PC-9 (cell line): ENCODE measurements at regions not wholly inside any gene's neighbourhood (a gene's known extent, or its start where the extent isn't known, plus 50 kb on each side); places are given as distances from the start of the nearest gene placed in this dataset.

Experiments
- EZH2 ChIP-seq: fragments of 200-600 bp; sonication (generic); IDR thresholded peaks from 2 replicates; pipeline ENCODE4 v1.8.0; 2017; ENCODE audit warnings: antibody characterized with exemption, low read depth
- TF ChIP-seq, protein P1 (sequence below): fragments of 200-600 bp; sonication (generic); conservative IDR thresholded peaks from 2 replicates; pipeline ENCODE4 v1.6.1; 2017; ENCODE audit warnings: mixed run types, antibody characterized with exemption, mild to moderate bottlenecking, moderate library complexity

DNA sequence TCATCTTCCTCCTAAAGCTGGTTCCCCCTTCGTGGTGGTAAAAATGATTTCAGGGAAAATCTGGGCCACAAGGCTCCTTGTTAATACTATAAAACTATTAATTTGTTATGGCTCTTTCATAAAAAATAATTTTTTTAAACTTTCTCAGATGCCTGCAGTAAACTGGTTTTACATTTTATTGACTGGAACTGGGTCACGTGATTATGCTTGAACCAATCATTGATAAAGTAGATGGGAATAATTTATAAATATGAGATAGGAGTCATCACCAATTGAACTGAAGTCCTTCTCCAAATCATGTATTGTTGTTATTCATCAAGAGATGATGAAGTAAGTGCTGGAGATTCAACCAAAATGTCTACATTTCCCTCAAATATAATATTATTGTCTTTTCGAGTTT is 138.4 kb downstream of the SLC17A6 start:
- TF ChIP-seq, protein P1, sequence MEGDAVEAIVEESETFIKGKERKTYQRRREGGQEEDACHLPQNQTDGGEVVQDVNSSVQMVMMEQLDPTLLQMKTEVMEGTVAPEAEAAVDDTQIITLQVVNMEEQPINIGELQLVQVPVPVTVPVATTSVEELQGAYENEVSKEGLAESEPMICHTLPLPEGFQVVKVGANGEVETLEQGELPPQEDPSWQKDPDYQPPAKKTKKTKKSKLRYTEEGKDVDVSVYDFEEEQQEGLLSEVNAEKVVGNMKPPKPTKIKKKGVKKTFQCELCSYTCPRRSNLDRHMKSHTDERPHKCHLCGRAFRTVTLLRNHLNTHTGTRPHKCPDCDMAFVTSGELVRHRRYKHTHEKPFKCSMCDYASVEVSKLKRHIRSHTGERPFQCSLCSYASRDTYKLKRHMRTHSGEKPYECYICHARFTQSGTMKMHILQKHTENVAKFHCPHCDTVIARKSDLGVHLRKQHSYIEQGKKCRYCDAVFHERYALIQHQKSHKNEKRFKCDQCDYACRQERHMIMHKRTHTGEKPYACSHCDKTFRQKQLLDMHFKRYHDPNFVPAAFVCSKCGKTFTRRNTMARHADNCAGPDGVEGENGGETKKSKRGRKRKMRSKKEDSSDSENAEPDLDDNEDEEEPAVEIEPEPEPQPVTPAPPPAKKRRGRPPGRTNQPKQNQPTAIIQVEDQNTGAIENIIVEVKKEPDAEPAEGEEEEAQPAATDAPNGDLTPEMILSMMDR, result no peak
- no peak for TF ChIP-seq EZH2
